ENCODE measurements at regions not wholly inside any gene's neighbourhood (a gene's known extent, or its start where the extent isn't known, plus 50 kb on each side); places are given as distances from the start of the nearest gene placed in this dataset.

- no CpG with 5 or more reads among the region's 3 CpGs for WGBS (ENCODE audit: insufficient coverage)
Measured at GRCh38 chr3:99111235-99111634, 209.7 kb upstream of the DCBLD2 start.

GRCh38 chr3:99110401-99110800 lies 208.9 kb upstream of the DCBLD2 start:
- H3K27me3 ChIP-seq (ENCODE audit: control insufficient read depth, insufficient read depth, low read length) = no peaks in the 10 kb centered on the region
- no peak for DNase-seq
- H3K9me3 ChIP-seq (replicated peaks; ENCODE audit: control insufficient read depth, low read depth, low read length) = no peaks in the 10 kb centered on the region
- no peak overlapping the region for H3K27ac ChIP-seq (ENCODE audit: low read length)
- H3K4me3 ChIP-seq (ENCODE audit: low read length) = no peak overlapping the region
- 50% methylated on average over 1 of the region's 4 CpGs for WGBS (ENCODE audit: insufficient coverage)
- no peaks in the 10 kb centered on the region for H3K36me3 ChIP-seq (ENCODE audit: control insufficient read depth, insufficient read depth, low read length)
- no peaks in the 10 kb centered on the region for H3K4me1 ChIP-seq (ENCODE audit: control insufficient read depth, insufficient read depth, low read length)

More at GRCh38 chr3:99111235-99111634, 209.7 kb upstream of the DCBLD2 start:
- no peaks in the 10 kb centered on the region for H3K36me3 ChIP-seq (ENCODE audit: control insufficient read depth, insufficient read depth, low read length)
- no peaks in the 10 kb centered on the region for H3K27me3 ChIP-seq (ENCODE audit: control insufficient read depth, insufficient read depth, low read length)
- no peaks in the 10 kb centered on the region for H3K9me3 ChIP-seq (replicated peaks; ENCODE audit: control insufficient read depth, low read depth, low read length)
- H3K27ac ChIP-seq (ENCODE audit: low read length) = no peak overlapping the region
- no peak overlapping the region for H3K4me3 ChIP-seq (ENCODE audit: low read length)
- DNase-seq = no peak
- H3K4me1 ChIP-seq (ENCODE audit: control insufficient read depth, insufficient read depth, low read length) = no peaks in the 10 kb centered on the region

GRCh38 chr3:99108508-99108907 lies 207.0 kb upstream of the DCBLD2 start:
- Histone ChIP-seq H3K9me3 (replicated peaks; ENCODE audit: control insufficient read depth, low read depth, low read length) (no peaks in the 10 kb centered on the region), H3K4me1 (ENCODE audit: control insufficient read depth, insufficient read depth, low read length) (no peaks in the 10 kb centered on the region), H3K4me3 (ENCODE audit: low read length) (no peak overlapping the region), H3K27me3 (ENCODE audit: control insufficient read depth, insufficient read depth, low read length) (no peaks in the 10 kb centered on the region), H3K27ac (ENCODE audit: low read length) (peak overlapping the region; percentile 9), H3K36me3 (ENCODE audit: control insufficient read depth, insufficient read depth, low read length) (no peaks in the 10 kb centered on the region)
- no CpG with 5 or more reads among the region's 2 CpGs for WGBS (ENCODE audit: insufficient coverage)
- peak; percentile 80 for DNase-seq

- no peak for DNase-seq
- H3K4me3 ChIP-seq (ENCODE audit: low read length) = no peak overlapping the region
- H3K9me3 ChIP-seq (replicated peaks; ENCODE audit: control insufficient read depth, low read depth, low read length) = no peaks in the 10 kb centered on the region
- no peaks in the 10 kb centered on the region for H3K36me3 ChIP-seq (ENCODE audit: control insufficient read depth, insufficient read depth, low read length)
- no peaks in the 10 kb centered on the region for H3K4me1 ChIP-seq (ENCODE audit: control insufficient read depth, insufficient read depth, low read length)
- WGBS (ENCODE audit: insufficient coverage) = 88% methylated on average over 2 of the region's 2 CpGs
- H3K27ac ChIP-seq (ENCODE audit: low read length) = no peak overlapping the region
- H3K27me3 ChIP-seq (ENCODE audit: control insufficient read depth, insufficient read depth, low read length) = no peaks in the 10 kb centered on the region
Measured at GRCh38 chr3:99094606-99095005, 193.1 kb upstream of the DCBLD2 start.

GRCh38 chr3:99087277-99087676 lies 185.8 kb upstream of the DCBLD2 start:
- DNase-seq = no peak
- no peak overlapping the region for H3K4me3 ChIP-seq (ENCODE audit: low read length)
- no CpG with 5 or more reads among the region's 2 CpGs for WGBS (ENCODE audit: insufficient coverage)
- H3K27me3 ChIP-seq (ENCODE audit: control insufficient read depth, insufficient read depth, low read length) = no peaks in the 10 kb centered on the region
- no peaks in the 10 kb centered on the region for H3K36me3 ChIP-seq (ENCODE audit: control insufficient read depth, insufficient read depth, low read length)
- H3K9me3 ChIP-seq (replicated peaks; ENCODE audit: control insufficient read depth, low read depth, low read length) = no peaks in the 10 kb centered on the region
- no peak overlapping the region for H3K27ac ChIP-seq (ENCODE audit: low read length)
- no peaks in the 10 kb centered on the region for H3K4me1 ChIP-seq (ENCODE audit: control insufficient read depth, insufficient read depth, low read length)

- Histone ChIP-seq H3K27me3 (ENCODE audit: control insufficient read depth, insufficient read depth, low read length) (no peaks in the 10 kb centered on the region), H3K4me1 (ENCODE audit: control insufficient read depth, insufficient read depth, low read length) (no peaks in the 10 kb centered on the region), H3K4me3 (ENCODE audit: low read length) (no peak overlapping the region), H3K36me3 (ENCODE audit: control insufficient read depth, insufficient read depth, low read length) (no peaks in the 10 kb centered on the region), H3K9me3 (replicated peaks; ENCODE audit: control insufficient read depth, low read depth, low read length) (no peaks in the 10 kb centered on the region), H3K27ac (ENCODE audit: low read length) (no peak overlapping the region)
- no peak for DNase-seq
- WGBS (ENCODE audit: insufficient coverage) = no CpG with 5 or more reads among the region's 4 CpGs
Measured at GRCh38 chr3:99084826-99085225, 183.3 kb upstream of the DCBLD2 start.

DNA sequence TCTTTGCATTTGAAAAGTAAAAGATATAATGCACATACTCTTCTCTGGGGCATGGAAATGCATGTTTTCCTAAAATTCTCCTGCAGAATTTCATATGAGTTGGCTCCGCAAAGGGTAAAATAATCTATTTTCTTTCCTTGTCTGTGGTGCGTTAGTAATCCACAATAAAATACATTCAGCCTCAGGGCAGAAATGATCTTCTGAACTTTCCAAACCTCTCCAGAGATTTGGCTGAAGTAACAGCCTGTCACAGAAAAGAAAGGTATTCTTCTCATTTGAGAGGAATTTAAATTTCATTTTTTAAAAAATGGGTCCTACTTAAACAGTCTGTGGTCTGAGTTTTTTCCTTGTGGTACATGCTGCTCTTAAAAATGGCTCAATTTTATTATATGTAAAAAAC lies 182.7 kb upstream of the DCBLD2 start:
- Histone ChIP-seq H3K36me3 (ENCODE audit: control insufficient read depth, insufficient read depth, low read length) (no peaks in the 10 kb centered on the region), H3K27me3 (ENCODE audit: control insufficient read depth, insufficient read depth, low read length) (no peaks in the 10 kb centered on the region), H3K4me3 (ENCODE audit: low read length) (no peak overlapping the region), H3K4me1 (ENCODE audit: control insufficient read depth, insufficient read depth, low read length) (no peaks in the 10 kb centered on the region), H3K9me3 (replicated peaks; ENCODE audit: control insufficient read depth, low read depth, low read length) (no peaks in the 10 kb centered on the region), H3K27ac (ENCODE audit: low read length) (no peak overlapping the region)
- no CpG with 5 or more reads among the region's 2 CpGs for WGBS (ENCODE audit: insufficient coverage)
- no peak for DNase-seq

DNA sequence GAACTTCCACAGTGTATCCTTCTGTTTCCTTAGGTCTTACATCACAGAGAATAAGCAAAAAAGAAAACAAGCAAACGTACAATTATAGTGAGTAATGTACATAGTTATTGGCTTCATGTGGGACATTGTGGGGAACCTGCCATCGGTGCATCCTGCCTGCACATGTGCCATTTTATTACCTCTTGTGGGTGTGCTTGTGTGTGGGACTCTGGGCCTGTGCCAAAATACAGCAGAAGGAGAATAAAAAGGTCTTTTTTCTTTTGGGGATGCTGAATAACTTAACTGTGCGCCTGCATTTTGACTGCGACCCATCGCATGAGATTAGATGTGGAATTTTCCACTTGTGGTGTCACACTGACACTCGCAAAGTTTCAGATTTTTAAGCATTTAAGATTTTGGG lies 169.6 kb upstream of the DCBLD2 start:
- Histone ChIP-seq H3K27ac (ENCODE audit: low read length) (no peak overlapping the region), H3K4me3 (ENCODE audit: low read length) (no peak overlapping the region), H3K27me3 (ENCODE audit: control insufficient read depth, insufficient read depth, low read length) (no peaks in the 10 kb centered on the region), H3K9me3 (replicated peaks; ENCODE audit: control insufficient read depth, low read depth, low read length) (no peaks in the 10 kb centered on the region), H3K4me1 (ENCODE audit: control insufficient read depth, insufficient read depth, low read length) (no peaks in the 10 kb centered on the region), H3K36me3 (ENCODE audit: control insufficient read depth, insufficient read depth, low read length) (no peaks in the 10 kb centered on the region)
- no CpG with 5 or more reads among the region's 6 CpGs for WGBS (ENCODE audit: insufficient coverage)
- DNase-seq = no peak

DNA sequence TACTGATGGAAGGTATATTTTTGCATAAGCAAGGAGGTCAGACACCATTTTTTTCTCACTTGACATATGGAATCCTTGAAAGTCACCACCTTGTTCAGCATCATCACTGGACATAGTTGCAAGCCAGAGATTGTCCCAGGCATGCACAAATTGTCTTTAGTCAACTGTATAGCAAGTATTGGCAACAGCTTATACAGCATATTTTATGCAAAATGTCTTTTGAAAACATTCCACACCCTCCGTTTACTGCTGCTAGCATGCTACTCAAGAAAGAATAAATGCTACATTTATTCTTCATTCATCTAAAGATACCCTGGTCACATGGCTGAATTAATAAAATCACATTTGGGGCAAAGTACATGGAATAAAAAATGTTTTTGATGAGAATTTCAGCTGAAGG lies 168.5 kb upstream of the DCBLD2 start:
- Histone ChIP-seq H3K27me3 (ENCODE audit: control insufficient read depth, insufficient read depth, low read length) (no peaks in the 10 kb centered on the region), H3K4me1 (ENCODE audit: control insufficient read depth, insufficient read depth, low read length) (no peaks in the 10 kb centered on the region), H3K36me3 (ENCODE audit: control insufficient read depth, insufficient read depth, low read length) (no peaks in the 10 kb centered on the region), H3K9me3 (replicated peaks; ENCODE audit: control insufficient read depth, low read depth, low read length) (no peaks in the 10 kb centered on the region), H3K27ac (ENCODE audit: low read length) (no peak overlapping the region), H3K4me3 (ENCODE audit: low read length) (no peak overlapping the region)
- no CpG with 5 or more reads among the region's 1 CpG for WGBS (ENCODE audit: insufficient coverage)
- no peak for DNase-seq

- no peak overlapping the region for H3K4me3 ChIP-seq (ENCODE audit: low read length)
- no peak overlapping the region for H3K27ac ChIP-seq (ENCODE audit: low read length)
- 81% methylated on average over 4 of the region's 4 CpGs for WGBS (ENCODE audit: insufficient coverage)
- no peaks in the 10 kb centered on the region for H3K4me1 ChIP-seq (ENCODE audit: control insufficient read depth, insufficient read depth, low read length)
- DNase-seq = no peak
- no peaks in the 10 kb centered on the region for H3K9me3 ChIP-seq (replicated peaks; ENCODE audit: control insufficient read depth, low read depth, low read length)
- no peaks in the 10 kb centered on the region for H3K36me3 ChIP-seq (ENCODE audit: control insufficient read depth, insufficient read depth, low read length)
- no peaks in the 10 kb centered on the region for H3K27me3 ChIP-seq (ENCODE audit: control insufficient read depth, insufficient read depth, low read length)
Measured at GRCh38 chr3:99066863-99067262, 165.4 kb upstream of the DCBLD2 start.

- Histone ChIP-seq H3K4me1 (ENCODE audit: control insufficient read depth, insufficient read depth, low read length) (no peaks in the 10 kb centered on the region), H3K27me3 (ENCODE audit: control insufficient read depth, insufficient read depth, low read length) (no peaks in the 10 kb centered on the region), H3K9me3 (replicated peaks; ENCODE audit: control insufficient read depth, low read depth, low read length) (no peaks in the 10 kb centered on the region), H3K27ac (ENCODE audit: low read length) (no peak overlapping the region), H3K36me3 (ENCODE audit: control insufficient read depth, insufficient read depth, low read length) (no peaks in the 10 kb centered on the region), H3K4me3 (ENCODE audit: low read length) (no peak overlapping the region)
- no peak for DNase-seq
- no CpG with 5 or more reads among the region's 1 CpG for WGBS (ENCODE audit: insufficient coverage)
Measured at GRCh38 chr3:99049164-99049563, 147.7 kb upstream of the DCBLD2 start.
